SK-N-SH (cell line): ENCODE measurements at regions not wholly inside any gene's neighbourhood (a gene's known extent, or its start where the extent isn't known, plus 50 kb on each side); places are given as distances from the start of the nearest gene placed in this dataset.

Source experiments
- CTCF ChIP-seq: fragments of 200-600 bp; sonication (generic); IDR thresholded peaks from 2 replicates; pipeline ENCODE4 v1.6.1; 2017; ENCODE audit warnings: antibody characterized with exemption, mild to moderate bottlenecking, moderate library complexity
- ELF1 ChIP-seq: IDR thresholded peaks from 2 replicates; pipeline ENCODE4 v1.4.0; 2012
- EP300 ChIP-seq, 2 experiments: IDR thresholded peaks; 2 replicates each; pipeline versions ENCODE4 v1.4.0 to v1.6.1; 2012; ENCODE audit warnings: borderline replicate concordance in 1 of 2, low read depth in 1 of 2, low read length in 1 of 2
- IRF3 ChIP-seq: fragments of 150-350 bp; IDR thresholded peaks from 2 replicates; pipeline ENCODE4 v1.6.1; 2016; ENCODE audit warnings: mild to moderate bottlenecking, low read depth, low read length
- MAX ChIP-seq: IDR thresholded peaks from 2 replicates; pipeline ENCODE4 v1.4.0; 2012; ENCODE audit warnings: low read depth
- MEF2A ChIP-seq: IDR thresholded peaks from 2 replicates; pipeline ENCODE4 v1.4.0; 2012; ENCODE audit warnings: low read depth, borderline replicate concordance
- MXI1 ChIP-seq: IDR thresholded peaks from 2 replicates; pipeline ENCODE4 v1.6.1; 2012; ENCODE audit warnings: mild to moderate bottlenecking, low read depth, low read length, improper control_type of control experiment
- NRF1 ChIP-seq: IDR thresholded peaks from 2 replicates; pipeline ENCODE4 v1.6.1; 2012; ENCODE audit warnings: low read depth, mild to moderate bottlenecking, low read length
- POLR2AphosphoS5 ChIP-seq: IDR thresholded peaks from 2 replicates; pipeline ENCODE4 v1.6.1; 2012; ENCODE audit warnings: low read depth, low read length
- RCOR1 ChIP-seq: fragments of 150-350 bp; IDR thresholded peaks from 2 replicates; pipeline ENCODE4 v1.6.1; 2017; ENCODE audit warnings: antibody characterized with exemption, low read length
- TF ChIP-seq, protein P1 (sequence below): fragments of 150-350 bp; IDR thresholded peaks from 2 replicates; pipeline ENCODE4 v1.6.1; 2017; ENCODE audit warnings: antibody characterized with exemption, low read length, low read depth, borderline replicate concordance

GRCh38 chr2:109679225-109679624 is 65.1 kb downstream of the SOWAHC start:
- TF ChIP-seq ELF1 (no peak), MXI1 (no peak), RCOR1 (no peak), IRF3 (no peak), CTCF (no peak), MAX (no peak), MEF2A (no peak), POLR2AphosphoS5 (no peak), EP300 (IDR thresholded peaks at IDR 0.05; ENCODE audit: borderline replicate concordance in 1 of 2, low read depth in 1 of 2, low read length in 1 of 2) (no peak), NRF1 (no peak)
- TF ChIP-seq, protein P1, sequence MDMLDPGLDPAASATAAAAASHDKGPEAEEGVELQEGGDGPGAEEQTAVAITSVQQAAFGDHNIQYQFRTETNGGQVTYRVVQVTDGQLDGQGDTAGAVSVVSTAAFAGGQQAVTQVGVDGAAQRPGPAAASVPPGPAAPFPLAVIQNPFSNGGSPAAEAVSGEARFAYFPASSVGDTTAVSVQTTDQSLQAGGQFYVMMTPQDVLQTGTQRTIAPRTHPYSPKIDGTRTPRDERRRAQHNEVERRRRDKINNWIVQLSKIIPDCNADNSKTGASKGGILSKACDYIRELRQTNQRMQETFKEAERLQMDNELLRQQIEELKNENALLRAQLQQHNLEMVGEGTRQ: no peak
